SK-N-SH (cell line): ENCODE measurements at regions not wholly inside any gene's neighbourhood (a gene's known extent, or its start where the extent isn't known, plus 50 kb on each side); places are given as distances from the start of the nearest gene placed in this dataset.

Experiments used
- CTCF ChIA-PET: fragments of 300-600, 350-600 bp; formaldehyde crosslinking; extraction: SDS; loops from one replicate; lab custom pipeline; 2021; lab: Yijun Ruan, JAX
- POLR2A ChIA-PET: fragments of 350-600 bp; sonication (Branson Sonifier 250); formaldehyde crosslinking; extraction: SDS; loops from one replicate; lab custom pipeline; 2020; ENCODE audit warnings: antibody characterized with exemption, inconsistent platforms; lab: Yijun Ruan, JAX
- DNase-seq: peaks from one replicate; pipeline ENCODE4 v3.0.0; 2012
- H2AFZ ChIP-seq: fragments of 200-600 bp; sonication (generic); 2 replicates; pipeline ENCODE4 v1.8.1; 2016; ENCODE audit warnings: antibody characterized with exemption, mild to moderate bottlenecking, low read depth
- H3F3A ChIP-seq: fragments of 200-600 bp; sonication (generic); replicated peaks from 2 replicates; pipeline ENCODE3; 2016; ENCODE audit warnings: antibody characterized with exemption, mild to moderate bottlenecking; ENCODE audit not compliant: insufficient read depth
- H3K27ac ChIP-seq, 2 experiments: fragments of 200-500 bp in 1 of 2; fragments of 200-600 bp in 1 of 2; sonication (Bioruptor generic) in 1 of 2; sonication (generic), shearing (Covaris generic) in 1 of 2; 2 replicates each; pipeline versions ENCODE4 v1.5.1 to v1.6.1; 2014 to 2016; ENCODE audit warnings: low read depth in 2 of 2, inconsistent platforms in 1 of 2, low read length in 1 of 2, mild to moderate bottlenecking in 1 of 2, mixed read lengths in 1 of 2
- H3K27me3 ChIP-seq: fragments of 200-600 bp; sonication (generic), shearing (Covaris generic); 2 replicates; pipeline ENCODE4 v1.6.1; 2016; ENCODE audit warnings: mixed run types; ENCODE audit not compliant: insufficient read depth
- H3K36me3 ChIP-seq, 2 experiments: fragments of 200-500 bp in 1 of 2; fragments of 200-600 bp in 1 of 2; sonication (Bioruptor generic) in 1 of 2; sonication (generic) in 1 of 2; replicated peaks in 1 of 2; 2 replicates each; pipeline versions ENCODE3 to v1.5.1; 2014 to 2016; ENCODE audit warnings: low read length in 1 of 2, mild to moderate bottlenecking in 1 of 2; ENCODE audit not compliant: insufficient read depth in 2 of 2, control insufficient read depth in 1 of 2
- H3K4me1 ChIP-seq, 2 experiments: fragments of 200-500 bp in 1 of 2; fragments of 200-600 bp in 1 of 2; sonication (Bioruptor generic) in 1 of 2; sonication (generic), shearing (Covaris generic) in 1 of 2; 2 replicates each; pipeline versions ENCODE4 v1.5.1 to v1.6.1; 2014 to 2016; ENCODE audit warnings: low read depth in 1 of 2, low read length in 1 of 2, mixed run types in 1 of 2; ENCODE audit not compliant: insufficient read depth in 2 of 2, control insufficient read depth in 1 of 2
- H3K4me2 ChIP-seq: fragments of 200-600 bp; sonication (generic), shearing (Covaris generic); 2 replicates; pipeline ENCODE4 v1.6.1; 2017; ENCODE audit warnings: mixed run types
- H3K4me3 ChIP-seq, 2 experiments: fragments of 200-500 bp in 1 of 2; fragments of 200-600 bp in 1 of 2; sonication (Bioruptor generic) in 1 of 2; sonication (generic), shearing (Covaris generic) in 1 of 2; 2 replicates each; pipeline versions ENCODE4 v1.5.1 to v1.8.1; 2014 to 2016; ENCODE audit warnings: low read depth in 2 of 2, inconsistent platforms in 1 of 2, low read length in 1 of 2, mild to moderate bottlenecking in 1 of 2, mixed read lengths in 1 of 2, moderate library complexity in 1 of 2
- H3K79me2 ChIP-seq: fragments of 200-600 bp; sonication (generic); 2 replicates; pipeline ENCODE4 v1.8.1; 2017; ENCODE audit warnings: mild to moderate bottlenecking; ENCODE audit not compliant: insufficient read depth
- H3K9ac ChIP-seq: fragments of 200-600 bp; sonication (generic); 2 replicates; pipeline ENCODE4 v1.6.1; 2017; ENCODE audit warnings: mixed run types
- H3K9me2 ChIP-seq: fragments of 200-600 bp; sonication (generic); 2 replicates; pipeline ENCODE4 v1.6.1; 2017; ENCODE audit warnings: mixed run types
- H3K9me3 ChIP-seq: fragments of 200-600 bp; sonication (generic); 2 replicates; pipeline ENCODE4 v1.6.1; 2017; ENCODE audit warnings: mixed run types, mild to moderate bottlenecking, moderate library complexity
- H4K20me1 ChIP-seq: fragments of 200-600 bp; sonication (generic); 2 replicates; pipeline ENCODE4 v1.6.1; 2017; ENCODE audit warnings: mild to moderate bottlenecking, mixed run types; ENCODE audit not compliant: insufficient read depth
- FOXJ3 ChIP-seq: sonication (generic); formaldehyde crosslinking; IDR thresholded peaks from 2 replicates; pipeline ENCODE4 v1.5.1; 2020; ENCODE audit warnings: mild to moderate bottlenecking, missing genetic modification reagents
- GATA2 ChIP-seq: sonication (generic); formaldehyde crosslinking; IDR thresholded peaks from 2 replicates; pipeline ENCODE4 v1.5.0; 2020; ENCODE audit warnings: mild to moderate bottlenecking, missing genetic modification reagents
- IRF3 ChIP-seq: fragments of 150-350 bp; IDR thresholded peaks from 2 replicates; pipeline ENCODE4 v1.6.1; 2016; ENCODE audit warnings: mild to moderate bottlenecking, low read depth, low read length
- JUND ChIP-seq: IDR thresholded peaks from 2 replicates; pipeline ENCODE4 v1.4.0; 2012
- MEF2A ChIP-seq: IDR thresholded peaks from 2 replicates; pipeline ENCODE4 v1.4.0; 2012; ENCODE audit warnings: low read depth, borderline replicate concordance
- MXI1 ChIP-seq: IDR thresholded peaks from 2 replicates; pipeline ENCODE4 v1.6.1; 2012; ENCODE audit warnings: mild to moderate bottlenecking, low read depth, low read length, improper control_type of control experiment
- NFIC ChIP-seq: IDR thresholded peaks from 2 replicates; pipeline ENCODE4 v1.4.0; 2012; ENCODE audit warnings: borderline replicate concordance
- RAD21 ChIP-seq: IDR thresholded peaks from 2 replicates; pipeline ENCODE4 v1.6.1; 2012; ENCODE audit warnings: mild to moderate bottlenecking, low read length
- RCOR1 ChIP-seq: fragments of 150-350 bp; IDR thresholded peaks from 2 replicates; pipeline ENCODE4 v1.6.1; 2017; ENCODE audit warnings: antibody characterized with exemption, low read length
- RXRA ChIP-seq: IDR thresholded peaks from 2 replicates; pipeline ENCODE4 v1.4.0; 2012; ENCODE audit warnings: low read depth, mild to moderate bottlenecking, borderline replicate concordance
- SIN3A ChIP-seq: IDR thresholded peaks from 2 replicates; pipeline ENCODE4 v1.6.1; 2012; ENCODE audit warnings: low read depth, mild to moderate bottlenecking, low read length, moderate library complexity, borderline replicate concordance
- TAF1 ChIP-seq: IDR thresholded peaks from 2 replicates; pipeline ENCODE4 v1.6.1; 2012; ENCODE audit warnings: low read depth, mild to moderate bottlenecking, low read length, moderate library complexity, borderline replicate concordance
- TCF12 ChIP-seq: IDR thresholded peaks from 2 replicates; pipeline ENCODE4 v1.4.0; 2012
- YY1 ChIP-seq: IDR thresholded peaks from 2 replicates; pipeline ENCODE4 v1.4.0; 2012; ENCODE audit warnings: low read depth, mild to moderate bottlenecking
- ZBTB33 ChIP-seq: IDR thresholded peaks from 2 replicates; pipeline ENCODE4 v1.4.0; 2012; ENCODE audit warnings: low read depth, borderline replicate concordance
- WGBS: methylation state at CpG from one replicate; pipeline ENCODE4 v1.1.6; 2017; ENCODE audit warnings: low lambda C conversion rate; 5-methylcytosine and 5-hydroxymethylcytosine counted together
- TF ChIP-seq, protein P1 (sequence below): IDR thresholded peaks from 2 replicates; pipeline ENCODE4; 2012

GRCh38 chr21:18959817-18960216 is 556.2 kb upstream of the TMPRSS15 start:
- Histone ChIP-seq H3F3A (no peaks in the 10 kb centered on the region), H2AFZ (no peak overlapping the region), H3K79me2 (no peaks in the 10 kb centered on the region), H3K9ac (no peak overlapping the region)
- POLR2A ChIA-PET: no interaction called here
- TF ChIP-seq ZBTB33 (no peak), RAD21 (no peak), NFIC (no peak), JUND (no peak), IRF3 (no peak), FOXJ3 (no peak), GATA2 (CRISPR knock-in tag) (no peak), SIN3A (no peak), RCOR1 (no peak), MXI1 (no peak)
- TF ChIP-seq, all 33 proteins: peak for 0
- no peak for DNase-seq
- 3% methylated on average over 3 of the region's 3 CpGs for WGBS
- Histone ChIP-seq H3K36me3 (no peaks in the 10 kb centered on the region), H3K27me3 (no peaks in the 10 kb centered on the region), H3K27ac (no peak overlapping the region), H4K20me1 (no peaks in the 10 kb centered on the region), H3K9me3 (no peaks in the 10 kb centered on the region), H3K9me2 (no peaks in the 10 kb centered on the region), H3K4me1 (no peaks in the 10 kb centered on the region), H3K4me2 (no peak overlapping the region), H3K4me3 (no peak overlapping the region)
- CTCF ChIA-PET: interaction anchor here (0.6 kb wide), 1 partner anchor 1646 kb away, joined by 3 read pairs; no protein-coding TSS in a partner anchor

- Histone ChIP-seq H2AFZ (no peak overlapping the region), H3K36me3 (no peaks in the 10 kb centered on the region), H4K20me1 (no peaks in the 10 kb centered on the region), H3K4me2 (no peak overlapping the region), H3K9ac (no peak overlapping the region), H3K4me1 (no peaks in the 10 kb centered on the region), H3K4me3 (no peak overlapping the region), H3K9me3 (no peaks in the 10 kb centered on the region), H3K27me3 (no peaks in the 10 kb centered on the region), H3K9me2 (no peaks in the 10 kb centered on the region), H3K27ac (no peak overlapping the region), H3F3A (no peaks in the 10 kb centered on the region), H3K79me2 (no peaks in the 10 kb centered on the region)
- ChIA-PET POLR2A (no interaction called here), CTCF (no interaction called here)
- 5% methylated on average over 3 of the region's 3 CpGs for WGBS
- TF ChIP-seq TAF1 (no peak), YY1 (no peak), TCF12 (no peak), RXRA (no peak), MEF2A (no peak)
- TF ChIP-seq, protein P1, sequence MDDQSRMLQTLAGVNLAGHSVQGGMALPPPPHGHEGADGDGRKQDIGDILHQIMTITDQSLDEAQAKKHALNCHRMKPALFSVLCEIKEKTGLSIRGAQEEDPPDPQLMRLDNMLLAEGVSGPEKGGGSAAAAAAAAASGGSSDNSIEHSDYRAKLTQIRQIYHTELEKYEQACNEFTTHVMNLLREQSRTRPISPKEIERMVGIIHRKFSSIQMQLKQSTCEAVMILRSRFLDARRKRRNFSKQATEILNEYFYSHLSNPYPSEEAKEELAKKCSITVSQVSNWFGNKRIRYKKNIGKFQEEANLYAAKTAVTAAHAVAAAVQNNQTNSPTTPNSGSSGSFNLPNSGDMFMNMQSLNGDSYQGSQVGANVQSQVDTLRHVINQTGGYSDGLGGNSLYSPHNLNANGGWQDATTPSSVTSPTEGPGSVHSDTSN: no peak
- DNase-seq: no peak
Measured at GRCh38 chr21:18960306-18960705, 556.7 kb upstream of the TMPRSS15 start.
